ENCODE measurements at regions not wholly inside any gene's neighbourhood (a gene's known extent, or its start where the extent isn't known, plus 50 kb on each side); places are given as distances from the start of the nearest gene placed in this dataset.
"Not testable (repeated sequence)": the region's sequence is repeated elsewhere in the genome, so short reads cannot be mapped to it uniquely, and the experiment has no call there.

GRCh38 chr9:24071716-24072115 lies 245.7 kb upstream of the ELAVL2 start:
- H3K4me1 Mint-ChIP-seq: no peaks in the 10 kb centered on the region
- no peaks in the 10 kb centered on the region for H3K27me3 ChIP-seq (replicated peaks in 1 of 4; ENCODE audit: control extremely low read depth in 1 of 4, control insufficient read depth in 3 of 4, insufficient read depth in 4 of 4, low read length in 3 of 4)
- no peak for TF ChIP-seq CTCF (IDR thresholded peaks at IDR 0.05)
- TF ChIP-seq EZH2 (IDR thresholded peaks at IDR 0.05; ENCODE audit: borderline replicate concordance, insufficient read depth, low read depth, low read length, poor library complexity, severe bottlenecking): no peak
- DNase-seq (no peak), ATAC-seq (ENCODE audit: low read depth) (no peak)
- H3K9me3 Mint-ChIP-seq (ENCODE audit: insufficient read depth): peaks cover 11% of the 10 kb centered on the region
- no peaks in the 10 kb centered on the region for H3K36me3 ChIP-seq (replicated peaks in 1 of 2; ENCODE audit: control extremely low read depth in 1 of 2, control insufficient read depth in 1 of 2, extremely low read depth in 1 of 2, insufficient read depth in 2 of 2, low read length in 1 of 2)
- H3K4me3 Mint-ChIP-seq: no peak overlapping the region
- ChIA-PET POLR2A (no interaction called here), CTCF (no interaction called here)
- WGBS (ENCODE audit: insufficient coverage): no CpG with 5 or more reads among the region's 2 CpGs
- H2AFZ ChIP-seq (ENCODE audit: insufficient read depth, low read depth, low read length, poor library complexity, severe bottlenecking): no peak overlapping the region
- peaks cover 0 to 1% (median 0%) of the 10 kb centered on the region in 3 donors for H3K9me3 ChIP-seq (ENCODE audit: control extremely low read depth in 1 of 3, control insufficient read depth in 2 of 3, insufficient read depth in 1 of 3, low read length in 2 of 3)
- intact Hi-C loops (cut with micrococcal nuclease): no loop called here
- H3K9ac ChIP-seq (ENCODE audit: low read length): no peak overlapping the region
- no peak overlapping the region for H3K27ac ChIP-seq (ENCODE audit: low read length in 2 of 2)
- H3K27ac Mint-ChIP-seq: no peak overlapping the region
- H3K4me2 ChIP-seq (replicated peaks; ENCODE audit: low read depth, low read length, poor library complexity, severe bottlenecking): no peak overlapping the region
- H3K4me1 ChIP-seq (ENCODE audit: control insufficient read depth in 2 of 2, insufficient read depth in 2 of 2, low read length in 2 of 2): no peaks in the 10 kb centered on the region
- H3K4me3 ChIP-seq (ENCODE audit: control extremely low read depth in 1 of 5, extremely low read depth in 1 of 5, insufficient read depth in 1 of 5, low read depth in 2 of 5, low read length in 4 of 5): no peak overlapping the region
- no peaks in the 10 kb centered on the region for H3K79me2 ChIP-seq (ENCODE audit: control insufficient read depth, insufficient read depth, low read length)
- H4K20me1 ChIP-seq (ENCODE audit: control insufficient read depth, insufficient read depth, low read length, poor library complexity, severe bottlenecking): no peaks in the 10 kb centered on the region
- no peaks in the 10 kb centered on the region for H3K27me3 Mint-ChIP-seq

- ChIA-PET POLR2A (no interaction called here), CTCF (no interaction called here)
- no peak for DNase-seq
- Histone ChIP-seq H3K27ac (ENCODE audit: low read length in 2 of 2) (no peak overlapping the region), H3K9me3 (ENCODE audit: control extremely low read depth in 1 of 3, control insufficient read depth in 2 of 3, insufficient read depth in 1 of 3, low read length in 2 of 3) (peaks cover 0 to 1% (median 0%) of the 10 kb centered on the region in 3 donors), H2AFZ (ENCODE audit: insufficient read depth, low read depth, low read length, poor library complexity, severe bottlenecking) (no peak overlapping the region), H3K4me3 (ENCODE audit: control extremely low read depth in 1 of 5, extremely low read depth in 1 of 5, insufficient read depth in 1 of 5, low read depth in 2 of 5, low read length in 4 of 5) (no peak overlapping the region), H3K27me3 (replicated peaks in 1 of 4; ENCODE audit: control extremely low read depth in 1 of 4, control insufficient read depth in 3 of 4, insufficient read depth in 4 of 4, low read length in 3 of 4) (no peaks in the 10 kb centered on the region), H3K36me3 (replicated peaks in 1 of 2; ENCODE audit: control extremely low read depth in 1 of 2, control insufficient read depth in 1 of 2, extremely low read depth in 1 of 2, insufficient read depth in 2 of 2, low read length in 1 of 2) (no peaks in the 10 kb centered on the region), H3K4me2 (replicated peaks; ENCODE audit: low read depth, low read length, poor library complexity, severe bottlenecking) (no peak overlapping the region), H3K4me1 (ENCODE audit: control insufficient read depth in 2 of 2, insufficient read depth in 2 of 2, low read length in 2 of 2) (no peaks in the 10 kb centered on the region), H4K20me1 (ENCODE audit: control insufficient read depth, insufficient read depth, low read length, poor library complexity, severe bottlenecking) (no peaks in the 10 kb centered on the region), H3K9ac (ENCODE audit: low read length) (no peak overlapping the region), H3K79me2 (ENCODE audit: control insufficient read depth, insufficient read depth, low read length) (no peaks in the 10 kb centered on the region)
- Mint-ChIP-seq H3K4me3 (no peak overlapping the region), H3K4me1 (no peaks in the 10 kb centered on the region), H3K27me3 (no peaks in the 10 kb centered on the region), H3K9me3 (ENCODE audit: insufficient read depth) (peaks cover 9% of the 10 kb centered on the region), H3K27ac (no peak overlapping the region)
- intact Hi-C loops (cut with micrococcal nuclease): no loop called here
- TF ChIP-seq EZH2 (IDR thresholded peaks at IDR 0.05; ENCODE audit: borderline replicate concordance, insufficient read depth, low read depth, low read length, poor library complexity, severe bottlenecking) (no peak), CTCF (IDR thresholded peaks at IDR 0.05) (no peak)
- no peak for ATAC-seq (ENCODE audit: low read depth)
- 86% methylated on average over 1 of the region's 4 CpGs for WGBS (ENCODE audit: insufficient coverage)
Measured at GRCh38 chr9:24071091-24071490, 245.1 kb upstream of the ELAVL2 start.

GRCh38 chr9:24067107-24067506 lies 241.1 kb upstream of the ELAVL2 start:
- WGBS (ENCODE audit: insufficient coverage): 69% methylated on average over 1 of the region's 5 CpGs
- H3K4me3 Mint-ChIP-seq; ATAC-seq (ENCODE audit: low read depth); intact Hi-C loops (cut with micrococcal nuclease); POLR2A ChIA-PET; H3K4me1 Mint-ChIP-seq; H3K9me3 ChIP-seq (ENCODE audit: control extremely low read depth in 1 of 3, control insufficient read depth in 2 of 3, insufficient read depth in 1 of 3, low read length in 2 of 3); H3K27me3 ChIP-seq (replicated peaks in 1 of 4; ENCODE audit: control extremely low read depth in 1 of 4, control insufficient read depth in 3 of 4, insufficient read depth in 4 of 4, low read length in 3 of 4); H3K36me3 ChIP-seq (replicated peaks in 1 of 2; ENCODE audit: control extremely low read depth in 1 of 2, control insufficient read depth in 1 of 2, extremely low read depth in 1 of 2, insufficient read depth in 2 of 2, low read length in 1 of 2); H3K27me3 Mint-ChIP-seq; CTCF ChIA-PET; H3K79me2 ChIP-seq (ENCODE audit: control insufficient read depth, insufficient read depth, low read length); H3K27ac Mint-ChIP-seq; H3K27ac ChIP-seq (ENCODE audit: low read length in 2 of 2); H3K9ac ChIP-seq (ENCODE audit: low read length); H2AFZ ChIP-seq (ENCODE audit: insufficient read depth, low read depth, low read length, poor library complexity, severe bottlenecking); DNase-seq; H3K4me3 ChIP-seq (ENCODE audit: control extremely low read depth in 1 of 5, extremely low read depth in 1 of 5, insufficient read depth in 1 of 5, low read depth in 2 of 5, low read length in 4 of 5); H3K4me1 ChIP-seq (ENCODE audit: control insufficient read depth in 2 of 2, insufficient read depth in 2 of 2, low read length in 2 of 2); H4K20me1 ChIP-seq (ENCODE audit: control insufficient read depth, insufficient read depth, low read length, poor library complexity, severe bottlenecking); H3K4me2 ChIP-seq (replicated peaks; ENCODE audit: low read depth, low read length, poor library complexity, severe bottlenecking); H3K9me3 Mint-ChIP-seq (ENCODE audit: insufficient read depth): not testable (repeated sequence)
